DMS153 (cell line): ENCODE measurements at regions not wholly inside any gene's neighbourhood (a gene's known extent, or its start where the extent isn't known, plus 50 kb on each side); places are given as distances from the start of the nearest gene placed in this dataset.

ENCODE experiments used
- DNase-seq: peaks from one replicate; lab custom pipeline; 2025; lab: John Stamatoyannopoulos, UW

- no peak for DNase-seq
Measured at GRCh38 chr1:30819244-30819571, 61.6 kb upstream of the LAPTM5 start.

- no peak for DNase-seq
Measured at GRCh38 chr1:30818568-30819243, 61.1 kb upstream of the LAPTM5 start.

DNA sequence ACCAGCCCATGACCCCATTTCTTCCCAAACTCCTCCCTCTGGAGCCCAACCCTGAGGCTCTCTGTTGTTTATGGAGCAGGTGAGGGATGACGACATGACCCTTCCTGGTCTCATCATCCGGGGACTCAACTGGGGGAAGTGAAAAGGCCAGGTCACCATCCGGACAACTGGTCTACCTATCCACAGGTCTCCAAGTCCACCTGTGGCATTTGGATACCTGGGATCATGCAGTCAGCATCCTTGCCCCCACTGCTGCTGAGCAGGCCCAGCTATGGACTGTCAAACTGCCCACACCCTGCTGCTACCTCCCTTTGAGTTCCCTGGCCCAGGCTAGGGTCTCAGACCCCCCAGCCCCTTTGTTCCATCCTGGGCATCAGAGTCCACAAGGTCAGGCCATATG lies 60.0 kb upstream of the LAPTM5 start:
- no peak for DNase-seq

DNA sequence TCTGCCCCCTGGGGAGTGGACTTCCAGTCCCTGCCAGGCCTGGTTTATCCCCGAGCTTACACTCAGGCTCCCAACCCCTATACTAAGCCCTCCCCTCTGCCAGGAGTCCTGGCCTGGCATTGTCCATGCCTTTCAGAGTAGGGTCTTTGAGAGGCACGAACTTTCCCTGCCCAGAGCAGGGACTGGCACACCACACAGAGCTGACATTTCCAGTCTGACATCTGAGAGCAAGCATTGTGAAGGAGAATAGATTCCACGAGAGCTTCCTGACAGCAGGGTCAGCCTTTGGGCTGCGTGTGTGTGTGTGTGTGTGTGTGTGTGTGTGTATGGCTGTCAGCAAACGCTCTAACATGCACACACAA lies 59.5 kb upstream of the LAPTM5 start:
- DNase-seq, result peak; percentile 48

GRCh38 chr1:30816211-30817076 lies 58.9 kb upstream of the LAPTM5 start:
- peak; percentile 53 for DNase-seq

DNA sequence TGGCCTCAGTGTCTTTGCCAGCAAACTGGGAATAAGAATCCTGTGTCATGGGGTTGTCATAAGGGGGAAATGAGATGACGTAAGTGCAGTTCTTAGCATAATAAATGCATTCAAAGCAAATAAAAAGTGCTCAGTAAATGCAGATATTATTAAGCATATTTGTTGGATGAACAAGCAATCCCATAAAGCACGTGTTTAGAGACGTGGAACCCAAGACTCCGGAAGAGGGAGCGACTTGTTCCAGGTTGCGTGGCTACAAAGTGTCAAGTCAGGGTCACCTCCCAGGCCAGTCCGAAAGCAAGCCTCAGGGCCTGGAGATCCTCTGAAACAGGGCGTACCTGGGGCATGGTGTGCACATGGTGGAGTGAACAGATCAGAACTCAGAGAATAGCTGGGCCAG lies 58.0 kb upstream of the LAPTM5 start:
- DNase-seq, result no peak

DNA sequence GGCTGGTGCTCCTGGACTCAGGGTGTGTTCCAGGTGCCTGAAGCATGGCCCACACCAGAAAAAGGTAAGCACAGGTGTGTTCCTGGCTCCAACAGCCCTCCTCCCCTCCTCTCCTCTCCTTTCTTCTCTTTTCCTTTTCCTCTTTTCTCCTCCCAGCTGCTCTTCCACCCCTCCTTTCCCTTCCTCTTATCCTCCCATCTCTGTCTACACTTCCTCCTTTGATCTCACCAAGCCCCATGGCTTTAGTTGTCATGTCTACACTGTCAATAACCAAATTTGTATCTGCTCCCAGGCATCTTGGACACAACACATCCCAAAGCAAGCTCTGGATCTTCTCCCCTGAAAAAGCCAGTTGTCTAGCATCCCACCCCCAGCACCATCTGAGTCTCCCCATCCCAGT lies 56.7 kb upstream of the LAPTM5 start:
- DNase-seq, result no peak

DNA sequence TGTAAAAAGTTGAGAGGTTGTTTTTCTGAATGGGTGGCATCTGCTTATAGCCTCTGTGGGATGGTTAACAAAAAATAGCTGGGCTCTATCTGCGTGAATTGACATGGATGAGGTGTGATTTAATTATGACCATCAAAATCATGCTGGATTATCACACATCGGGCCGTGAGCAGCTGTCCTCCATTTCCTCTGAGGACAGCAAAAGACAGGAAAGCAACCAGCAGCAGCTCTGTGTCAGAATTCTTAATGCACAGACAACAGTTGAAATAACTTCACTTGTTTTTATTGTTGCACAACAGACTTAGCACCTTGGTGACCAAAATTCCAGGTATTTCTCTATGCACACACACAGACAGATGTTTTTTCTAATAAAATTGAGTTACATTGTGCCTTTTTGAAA lies 54.5 kb upstream of the LAPTM5 start:
- no peak for DNase-seq

GRCh38 chr1:30811187-30811586 lies 53.6 kb upstream of the LAPTM5 start:
- DNase-seq, result no peak

- no peak for DNase-seq
Measured at GRCh38 chr1:30810416-30811080, 53.0 kb upstream of the LAPTM5 start.

DNA sequence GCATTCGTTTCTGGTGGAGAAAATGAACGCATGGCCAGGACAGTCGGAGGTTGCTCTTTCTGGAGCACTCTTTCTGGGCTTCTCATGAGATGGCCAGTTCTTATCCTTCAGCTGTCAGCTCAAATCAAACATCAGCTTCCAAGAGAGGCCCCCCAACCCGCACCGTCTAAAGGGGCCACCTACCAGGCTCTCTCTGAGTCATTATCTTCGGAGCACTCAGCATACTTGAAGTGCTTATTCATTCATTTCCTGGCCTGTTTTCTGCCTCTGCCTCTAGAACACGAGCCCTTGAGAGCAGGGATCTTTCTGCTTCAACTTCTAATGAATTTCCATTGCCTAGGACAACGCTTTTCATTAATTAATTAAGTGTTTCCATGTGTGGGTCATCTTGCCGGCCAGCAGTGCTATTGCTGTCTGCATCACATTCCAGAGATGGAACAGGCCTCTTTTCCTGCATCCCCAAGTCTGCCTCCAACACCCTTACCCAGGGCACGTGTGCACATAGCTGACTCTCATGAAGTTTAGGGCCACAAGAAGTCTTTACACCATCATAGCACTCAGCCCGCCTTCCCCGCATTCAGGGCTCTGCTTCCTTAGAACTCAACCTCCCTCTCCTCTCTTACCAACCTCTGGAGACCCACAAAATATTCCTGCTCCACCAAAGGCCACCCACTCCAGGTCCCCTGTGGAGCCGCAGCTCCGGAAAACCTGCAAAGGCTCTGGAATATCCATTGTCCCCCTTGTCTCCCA lies 52.1 kb upstream of the LAPTM5 start:
- DNase-seq, result no peak

- no peak for DNase-seq
Measured at GRCh38 chr1:30808067-30808662, 50.6 kb upstream of the LAPTM5 start.

DNA sequence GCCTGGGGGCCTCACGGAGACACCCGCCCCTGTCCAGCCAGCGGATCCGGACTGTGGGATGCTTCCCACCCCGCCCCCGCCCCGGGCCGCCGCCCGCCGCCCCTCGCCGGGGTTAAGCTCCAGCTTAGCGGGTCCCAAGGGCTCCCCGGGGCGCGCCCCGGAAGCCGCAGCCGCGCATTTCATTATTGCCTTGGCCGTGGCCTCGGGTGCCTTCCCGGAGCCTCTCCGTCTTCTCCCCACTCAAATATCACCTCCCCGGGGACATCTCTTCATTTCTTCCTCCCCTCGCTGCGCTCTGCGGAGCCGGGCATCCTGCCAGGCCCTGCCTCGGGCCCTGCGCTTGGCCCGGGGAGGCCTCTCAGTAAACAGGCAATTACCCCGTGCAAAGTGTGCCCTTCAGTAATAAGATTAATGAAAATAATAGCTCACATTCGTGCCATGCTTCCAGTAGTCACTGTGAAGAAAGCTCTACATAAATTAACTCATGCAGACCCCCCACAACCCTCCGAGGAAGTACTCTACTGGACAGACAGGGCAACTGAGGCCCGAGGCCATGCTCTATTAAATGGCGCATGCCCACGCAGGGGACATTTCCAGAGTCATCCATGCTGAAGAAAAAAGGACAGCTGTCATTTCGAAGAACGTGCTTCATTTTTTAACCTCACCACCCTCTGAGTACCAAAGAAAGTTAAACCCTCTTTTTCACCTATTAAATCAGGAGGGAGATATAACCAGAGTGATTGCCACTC lies 49.9 kb upstream of the LAPTM5 start:
- peak; percentile 94 for DNase-seq
